Stimulated activated CD4-positive, alpha-beta T cell treated with anti-CD3 and anti-CD28 coated beads, Interleukin-1b, Interleukin-23, amount 100 ng/mL, for 24 hours (primary cell): ENCODE measurements at regions not wholly inside any gene's neighbourhood (a gene's known extent, or its start where the extent isn't known, plus 50 kb on each side); places are given as distances from the start of the nearest gene placed in this dataset.

Experiments used
- DNase-seq, 4 experiments: peaks; one replicate each; pipeline ENCODE4 v3.0.0-alpha.2; 2020; ENCODE audit warnings: low read depth in 4 of 4, low spot score in 1 of 4

GRCh38 chr4:23194751-23195150 lies 502.0 kb downstream of the GBA3 start:
- no peak for DNase-seq

DNA sequence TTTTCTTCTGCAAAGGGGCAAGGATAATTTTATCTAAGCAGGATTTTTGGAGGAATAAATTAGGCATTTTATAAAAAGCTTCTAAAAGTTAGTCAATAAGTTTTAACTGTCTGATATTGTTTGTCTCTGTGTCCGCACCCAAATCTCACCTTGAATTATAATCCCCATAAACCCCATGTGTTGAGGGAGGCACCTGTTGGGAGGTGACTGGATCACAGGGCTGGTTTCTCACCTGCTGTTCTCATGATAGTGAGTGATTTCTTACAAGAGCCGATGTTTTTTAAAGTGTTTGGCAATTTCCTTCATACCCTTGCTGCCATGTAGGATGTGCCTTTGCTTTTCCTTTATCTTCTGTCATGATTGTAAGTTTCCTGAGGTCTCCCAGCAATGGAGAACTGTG lies 481.4 kb downstream of the GBA3 start:
- no peak for DNase-seq

GRCh38 chr4:23171976-23172375 lies 479.2 kb downstream of the GBA3 start:
- no peak for DNase-seq

DNA sequence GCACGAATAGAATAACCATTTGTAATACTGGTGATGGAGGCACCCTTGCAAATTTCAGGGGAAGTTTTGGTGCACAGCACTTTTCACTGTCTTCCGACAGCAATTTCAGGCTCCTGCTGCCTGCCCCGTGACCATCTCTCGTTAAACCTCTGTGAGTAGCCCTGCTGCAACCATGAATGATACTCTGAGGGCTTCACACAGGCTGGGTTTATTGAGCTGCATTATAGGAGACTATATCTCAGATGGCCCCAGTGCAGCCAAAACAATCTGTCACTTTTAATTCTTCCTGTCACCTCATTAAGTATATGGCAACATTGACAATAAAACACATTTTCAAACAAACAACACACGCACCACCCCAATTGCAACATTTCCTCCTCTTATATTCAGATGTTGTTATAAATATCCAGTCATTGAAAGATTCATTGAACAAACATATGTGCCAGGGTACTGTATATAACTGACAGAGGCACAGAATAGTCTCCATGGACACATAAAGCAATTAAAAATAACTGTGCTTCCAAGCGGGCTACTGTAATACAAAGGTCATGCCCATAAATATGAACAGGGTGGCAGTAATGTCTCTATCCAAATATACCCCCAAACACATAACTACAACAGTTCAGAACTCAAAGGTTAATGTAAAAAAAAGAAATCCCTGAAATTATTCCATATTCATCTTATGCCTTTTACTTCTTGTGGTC lies 477.0 kb downstream of the GBA3 start:
- DNase-seq: no peak

- DNase-seq: no peak
Measured at GRCh38 chr4:23166919-23167318, 474.2 kb downstream of the GBA3 start.

DNA sequence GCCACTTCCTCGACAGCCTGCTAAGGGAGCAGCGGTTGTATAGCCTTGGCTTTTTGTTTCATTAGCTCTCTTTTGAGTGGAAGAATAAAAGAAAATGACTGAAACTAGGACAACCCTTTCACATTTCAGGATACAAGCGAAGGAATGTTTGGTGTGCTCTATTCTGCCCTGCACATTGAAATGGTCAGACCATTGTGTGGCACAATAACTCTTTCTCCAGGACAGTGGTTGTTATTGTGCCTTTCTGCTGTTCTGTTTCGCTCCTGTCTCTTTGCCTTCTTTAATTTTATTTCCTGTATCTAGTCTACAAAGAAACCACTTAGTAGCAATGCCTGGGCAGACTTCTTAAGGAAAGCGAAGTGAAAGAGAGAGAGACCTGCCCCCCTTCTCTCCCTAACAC lies 473.7 kb downstream of the GBA3 start:
- no peak for DNase-seq

DNA sequence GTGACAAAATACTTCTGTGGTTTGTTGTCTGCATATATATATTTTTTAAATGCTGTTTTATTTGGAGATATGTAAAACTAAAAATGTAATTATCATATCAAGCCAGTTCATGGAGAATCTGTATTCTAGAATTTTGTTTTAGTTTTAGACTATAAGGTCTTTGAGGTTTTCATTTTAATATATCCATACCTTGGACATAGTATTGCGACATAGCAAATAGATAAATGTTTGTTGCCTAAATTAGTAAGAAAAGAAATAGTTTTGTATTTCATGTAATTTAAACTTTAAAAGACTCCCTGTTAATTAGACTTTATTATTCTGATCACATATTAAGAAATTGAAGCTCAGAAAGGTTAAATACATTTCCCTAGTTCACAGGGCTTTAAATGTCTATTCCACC lies 472.9 kb downstream of the GBA3 start:
- no peak for DNase-seq

DNA sequence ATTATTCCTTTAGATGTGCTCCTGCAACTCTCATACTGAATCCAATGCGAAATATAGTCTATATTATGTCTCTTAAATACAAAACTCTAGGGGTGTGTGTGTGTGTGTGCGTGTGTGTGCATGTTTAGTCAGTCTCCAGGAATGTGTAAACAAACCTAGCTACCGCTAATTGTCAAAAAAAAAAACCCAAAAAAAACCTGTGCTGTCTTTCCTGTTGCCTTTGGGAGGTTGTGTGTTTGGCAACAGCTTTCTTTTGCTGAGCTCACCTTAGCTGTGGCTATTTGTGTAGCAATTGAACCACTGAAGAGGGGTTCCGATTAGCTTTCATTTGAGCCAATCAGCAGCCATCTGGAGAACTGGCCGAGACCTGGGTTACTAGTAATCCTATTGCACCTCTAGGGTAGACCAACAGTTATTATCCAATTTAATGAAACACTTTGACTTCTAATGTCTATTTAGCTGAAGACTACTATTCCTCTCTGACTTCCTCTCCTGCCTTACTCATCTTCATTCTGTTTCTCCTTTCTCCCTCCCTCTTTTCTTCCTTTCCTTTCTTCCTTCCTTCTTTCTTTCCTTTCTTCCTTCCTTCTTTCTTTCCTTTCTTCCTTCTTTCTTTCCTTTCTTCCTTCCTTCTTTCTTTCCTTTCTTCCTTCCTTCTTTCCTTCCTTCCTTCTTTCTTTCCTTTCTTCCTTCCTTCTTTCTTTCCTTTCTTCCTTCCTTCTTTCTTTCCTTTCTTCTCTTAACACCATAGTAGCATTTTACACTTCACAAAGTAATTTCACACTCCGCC lies 471.1 kb downstream of the GBA3 start:
- no peak for DNase-seq

- no peak for DNase-seq
Measured at GRCh38 chr4:23162275-23162674, 469.5 kb downstream of the GBA3 start.

GRCh38 chr4:23161787-23162186 lies 469.1 kb downstream of the GBA3 start:
- DNase-seq: no peak

DNA sequence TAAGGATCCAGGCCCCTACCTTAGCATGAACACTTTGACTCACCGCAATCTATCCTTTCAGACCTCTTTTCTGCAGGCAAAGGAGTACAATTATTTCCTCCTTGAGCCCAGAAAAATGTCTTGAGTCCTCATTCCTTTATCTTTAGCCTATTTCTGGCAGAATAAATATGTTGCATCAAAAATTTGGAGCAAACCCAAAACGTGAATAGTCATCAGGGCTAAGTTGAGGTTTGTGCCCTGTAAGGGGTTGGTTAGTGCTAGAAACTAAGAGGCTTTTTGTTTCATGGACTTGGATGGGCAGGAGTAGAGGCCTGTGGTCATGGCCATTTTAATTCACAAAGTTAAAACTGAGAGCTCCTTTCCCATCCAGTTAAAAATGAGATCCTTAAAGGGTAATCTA lies 460.3 kb downstream of the GBA3 start:
- no peak for DNase-seq

DNA sequence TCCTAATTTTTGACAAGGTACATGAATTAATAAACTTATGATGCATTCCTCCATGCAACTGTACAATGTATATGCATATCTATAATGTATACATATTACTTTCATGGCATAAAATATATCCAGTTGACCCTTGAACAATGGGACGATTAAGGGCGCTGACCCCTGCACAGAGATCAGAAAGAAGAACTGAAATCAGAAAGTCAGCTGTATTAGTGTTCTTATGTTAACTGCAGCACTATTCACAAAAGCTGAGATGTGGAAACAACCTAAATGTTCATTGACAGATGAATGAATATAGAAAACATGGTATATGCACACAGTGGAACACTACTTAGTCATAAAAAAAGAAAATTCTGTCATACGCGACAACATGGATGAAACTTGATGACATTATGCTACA lies 457.1 kb downstream of the GBA3 start:
- no peak for DNase-seq

DNA sequence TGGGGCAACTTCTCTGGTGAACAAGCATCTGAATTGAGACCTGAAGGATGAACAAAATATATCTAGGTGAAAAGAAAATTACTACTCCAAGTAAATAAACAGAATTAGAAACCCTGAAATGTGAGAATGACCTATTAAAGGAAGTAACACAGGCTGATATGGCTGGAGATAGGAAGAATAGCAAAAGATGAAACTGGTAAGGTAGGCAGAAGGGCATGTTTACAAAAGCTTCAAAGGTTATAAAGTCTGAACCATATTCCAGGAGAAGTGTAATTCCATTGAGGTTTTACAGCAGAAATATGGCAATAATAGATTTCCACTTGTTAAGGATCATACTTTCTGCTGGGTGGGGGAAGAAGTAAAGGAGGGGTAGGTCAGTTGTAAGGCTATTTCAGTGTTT lies 452.0 kb downstream of the GBA3 start:
- DNase-seq: no peak

DNA sequence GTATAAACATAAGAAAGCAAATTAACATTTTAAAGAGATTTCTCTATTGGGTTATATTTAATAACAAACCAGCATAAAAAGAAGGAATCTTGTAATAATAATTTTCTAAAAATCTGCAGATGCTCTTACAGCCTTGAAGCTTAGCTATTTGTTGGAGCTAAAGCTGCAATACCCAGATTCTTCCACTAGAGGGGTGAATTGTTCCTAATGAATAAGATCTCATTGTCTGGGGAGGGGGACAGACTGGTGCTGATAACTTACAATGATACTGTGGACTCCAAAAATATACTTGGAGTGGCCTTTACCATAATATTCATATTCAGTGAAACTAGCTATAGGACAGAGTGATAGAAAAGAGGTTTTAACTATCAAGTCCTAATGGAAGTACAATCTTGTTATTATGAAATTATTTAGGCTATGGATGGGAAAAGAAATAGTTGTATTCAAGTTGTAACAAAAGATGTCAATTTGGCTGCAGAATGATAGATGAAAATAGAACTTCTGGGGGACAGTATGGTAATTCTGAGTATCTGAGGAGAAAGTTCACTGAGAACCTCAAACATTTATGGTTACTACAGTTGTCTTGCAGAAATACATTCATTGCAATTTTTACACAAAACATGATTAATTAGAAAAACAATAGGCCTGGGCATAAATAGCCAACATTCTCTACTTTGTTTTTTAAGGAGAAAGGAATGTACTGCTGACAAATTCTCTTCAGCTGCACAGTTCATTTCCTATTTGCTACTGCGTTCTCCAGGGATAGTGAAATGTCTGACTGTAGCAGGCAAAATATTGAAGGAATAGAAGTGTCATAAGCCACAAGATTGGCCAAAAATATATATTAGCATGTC lies 443.3 kb downstream of the GBA3 start:
- no peak for DNase-seq

GRCh38 chr4:23134331-23134730 lies 441.6 kb downstream of the GBA3 start:
- DNase-seq: no peak

DNA sequence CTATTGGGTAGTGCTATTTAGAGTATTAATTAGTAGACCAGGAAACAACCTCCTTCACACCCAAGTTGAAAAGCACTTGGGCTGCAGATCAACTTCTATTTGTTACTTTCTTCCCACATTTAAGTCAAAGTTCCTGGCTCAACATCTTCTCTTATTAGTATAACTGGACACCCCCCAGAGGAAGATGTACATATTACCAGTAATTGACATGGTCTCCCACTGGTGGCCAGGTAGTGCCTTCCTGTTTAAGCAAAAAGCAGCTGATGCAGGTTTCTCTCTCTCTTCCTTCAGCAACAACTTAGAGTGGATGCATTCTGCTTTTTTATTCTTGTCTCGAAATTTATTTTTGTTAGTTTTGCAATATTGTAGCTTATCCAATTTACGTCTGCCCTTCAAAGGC lies 438.1 kb downstream of the GBA3 start:
- no peak for DNase-seq

GRCh38 chr4:23125118-23125517 lies 432.4 kb downstream of the GBA3 start:
- DNase-seq: no peak

DNA sequence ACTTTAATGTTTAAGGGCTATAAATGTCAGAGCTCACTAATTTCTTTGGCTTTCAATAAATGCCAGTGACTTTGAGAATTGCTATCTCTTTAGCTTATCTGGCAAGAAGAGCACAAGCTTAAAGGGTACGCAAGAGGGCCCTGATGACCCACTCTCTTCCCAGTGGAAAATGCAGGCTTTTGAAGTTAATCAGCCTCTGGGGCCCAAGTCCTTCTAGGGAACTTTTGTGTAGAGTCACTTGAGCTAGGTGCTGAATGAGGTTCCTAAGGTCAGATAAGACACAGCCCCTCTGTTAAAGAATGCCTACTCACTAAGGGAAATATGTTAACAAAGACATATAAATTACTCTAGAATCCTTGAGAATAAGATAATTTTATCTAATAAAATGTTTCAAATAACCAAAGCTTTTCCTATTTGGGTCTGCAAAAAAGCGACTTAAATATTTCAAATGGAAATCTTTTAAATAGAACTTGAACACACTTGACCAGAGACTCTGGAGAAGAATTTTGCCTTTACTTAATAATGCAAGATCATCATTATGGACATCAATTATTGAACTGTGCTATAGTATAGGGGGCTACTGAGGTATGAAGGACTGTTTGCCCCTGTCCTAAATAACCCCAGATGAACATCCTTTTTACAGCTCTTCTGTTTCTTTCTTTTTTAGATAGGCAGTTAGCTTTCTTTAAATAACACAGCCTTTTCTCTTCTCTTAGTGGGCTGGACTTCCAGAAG lies 430.1 kb downstream of the GBA3 start:
- DNase-seq: no peak

- no peak for DNase-seq
Measured at GRCh38 chr4:23120374-23120773, 427.6 kb downstream of the GBA3 start.

DNA sequence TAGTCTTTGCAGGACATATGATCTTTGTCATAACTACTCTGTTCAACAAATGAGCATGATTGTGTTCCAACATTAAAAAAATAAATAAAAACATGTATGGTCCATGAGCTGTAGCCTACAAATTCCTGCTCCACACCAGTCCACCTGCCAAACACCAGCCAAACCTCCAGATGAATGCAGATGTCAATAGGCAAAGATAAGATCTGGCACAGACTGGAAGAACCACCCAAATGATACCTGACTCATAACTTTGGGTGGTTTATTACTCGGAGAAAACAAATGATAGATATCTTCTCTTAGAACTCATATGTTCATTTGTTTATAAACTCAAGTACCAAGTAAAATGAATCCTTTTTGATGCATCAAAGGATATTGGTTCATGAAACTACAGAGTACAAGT lies 425.1 kb downstream of the GBA3 start:
- no peak for DNase-seq

GRCh38 chr4:23114538-23114937 lies 421.8 kb downstream of the GBA3 start:
- no peak for DNase-seq
